Activated CD8-positive, alpha-beta memory T cell treated with anti-CD3 and anti-CD28 coated beads for 36 hours (primary cell): ENCODE measurements at regions not wholly inside any gene's neighbourhood (a gene's known extent, or its start where the extent isn't known, plus 50 kb on each side); places are given as distances from the start of the nearest gene placed in this dataset.
"Not testable (repeated sequence)": the region's sequence is repeated elsewhere in the genome, so short reads cannot be mapped to it uniquely, and the experiment has no call there.

Source experiments
- CTCF ChIA-PET: fragments of 350-600 bp; sonication (Branson Sonifier 250); formaldehyde crosslinking; loops from one replicate; lab custom pipeline; 2021; ENCODE audit warnings: antibody characterized with exemption; lab: Charles Lee
- POLR2A ChIA-PET: fragments of 350-600 bp; sonication (Branson Sonifier 250); formaldehyde crosslinking; loops from one replicate; lab custom pipeline; 2021; ENCODE audit warnings: antibody characterized with exemption; lab: Charles Lee

DNA sequence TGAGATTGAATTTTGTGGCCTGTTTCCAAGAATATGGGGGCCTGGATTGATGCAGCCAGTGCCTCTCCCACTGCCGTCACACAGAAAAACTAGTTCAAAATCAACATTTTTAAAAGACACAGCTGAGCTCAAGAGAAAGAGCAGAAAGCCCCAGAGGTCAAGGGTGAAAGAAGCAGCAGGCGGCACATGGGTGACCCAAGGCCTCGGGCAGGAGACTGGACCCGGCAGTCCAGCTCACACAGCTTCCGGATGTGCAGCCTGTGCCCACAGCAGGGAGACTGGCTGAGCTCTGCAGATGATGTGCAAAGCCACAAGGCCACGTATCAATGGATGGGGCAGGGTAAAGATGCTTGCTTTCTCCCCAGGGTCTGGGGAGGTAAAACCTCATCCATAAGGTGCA is 50.4 kb upstream of the RNF32 start:
- POLR2A ChIA-PET, result no interaction called here

DNA sequence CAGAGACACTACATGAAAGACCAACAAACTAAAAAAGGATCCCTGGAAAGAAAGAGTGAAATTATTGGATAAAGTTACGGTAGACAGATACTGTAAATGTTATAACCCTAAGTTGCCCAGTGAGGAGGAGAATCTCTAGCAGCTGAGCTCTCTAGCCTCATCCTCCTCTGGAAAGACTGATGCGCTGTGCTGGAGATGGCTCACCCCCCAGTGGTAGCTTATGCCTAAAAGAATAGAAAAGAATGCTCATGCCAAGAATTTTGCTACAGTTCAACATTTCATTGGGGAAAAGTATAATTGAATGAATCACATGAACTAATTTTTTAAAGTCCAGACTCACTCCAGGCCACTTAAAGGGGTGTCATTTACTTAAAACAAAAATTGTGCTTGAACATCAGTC is 50.8 kb upstream of the RNF32 start:
- ChIA-PET CTCF (no interaction called here), POLR2A (no interaction called here)

More for the DNA sequence above, 50.4 kb upstream of the RNF32 start:
- CTCF ChIA-PET, result no interaction called here

DNA sequence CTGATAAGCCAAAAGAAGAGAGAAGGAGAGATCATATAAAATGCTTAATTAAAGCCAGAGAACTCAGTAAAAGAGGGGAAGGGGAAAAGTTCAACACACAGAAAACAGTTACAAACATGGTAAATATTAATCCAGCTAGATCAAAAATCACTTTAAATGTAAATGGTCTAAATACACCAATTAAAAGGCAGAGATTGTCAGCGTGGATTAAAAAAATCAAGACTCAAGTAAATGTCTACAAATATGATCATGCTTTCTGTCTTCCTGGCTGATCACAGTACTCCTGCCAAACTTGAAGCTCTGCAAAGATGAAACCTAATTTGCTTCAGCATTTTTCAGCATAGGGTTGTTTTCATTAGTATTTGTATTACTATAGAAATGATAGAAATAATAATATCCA is 54.6 kb upstream of the RNF32 start:
- POLR2A ChIA-PET, result no interaction called here
- CTCF ChIA-PET, result no interaction called here

DNA sequence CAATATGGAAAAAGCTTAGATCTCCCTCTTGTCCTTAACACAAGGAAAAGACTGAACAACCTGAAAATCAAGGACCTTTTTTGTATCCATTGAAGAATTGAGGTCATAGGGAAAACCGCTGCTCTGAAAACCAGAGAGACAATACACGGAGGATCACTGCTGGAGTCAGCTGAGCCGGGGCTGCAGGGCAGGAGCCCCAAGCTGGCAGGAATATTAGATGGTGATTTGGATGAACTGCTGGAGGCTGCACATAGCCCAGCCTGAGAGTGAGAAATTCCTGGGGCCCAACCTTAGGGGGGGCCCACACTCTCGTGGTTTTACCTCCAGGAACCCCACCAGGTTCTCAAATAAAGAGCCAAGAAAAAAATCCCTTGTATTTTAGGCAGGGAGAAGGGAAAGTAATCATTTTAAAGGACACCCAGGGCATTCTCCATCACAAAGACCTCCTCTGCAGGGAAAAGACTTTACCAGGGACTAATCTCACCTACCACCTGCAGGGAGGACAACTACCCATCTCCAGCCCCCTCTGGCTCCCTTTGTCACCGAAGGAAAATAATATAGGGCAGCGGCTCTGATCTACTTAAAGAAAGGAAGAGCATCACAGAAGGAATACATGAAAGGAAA is 55.4 kb upstream of the RNF32 start:
- CTCF ChIA-PET, result no interaction called here
- POLR2A ChIA-PET, result no interaction called here

DNA sequence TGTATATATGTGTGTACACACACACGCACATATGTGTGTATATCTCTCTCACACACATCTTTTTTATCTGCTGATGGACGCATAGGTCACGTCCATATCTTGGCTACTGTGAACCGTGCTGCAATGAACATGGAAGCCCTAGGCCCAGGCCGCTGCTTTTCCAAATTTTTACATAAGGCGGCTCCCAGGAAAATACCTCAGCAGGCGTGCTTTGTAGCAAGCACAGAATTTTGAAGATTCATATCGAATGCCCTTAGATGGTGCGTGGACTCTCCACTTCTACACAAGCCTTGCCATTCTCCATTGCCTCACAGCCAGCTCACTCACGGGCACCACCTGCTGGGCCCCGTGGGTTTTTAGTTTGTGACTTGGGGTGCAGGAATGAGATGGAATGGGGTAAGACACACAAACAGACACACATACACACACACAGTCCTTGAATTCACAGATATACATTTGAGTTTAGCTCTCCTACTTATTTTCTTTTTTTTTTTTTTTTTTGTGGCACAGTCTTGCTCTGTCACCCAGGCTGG is 57.9 kb upstream of the RNF32 start:
- ChIA-PET POLR2A (no interaction called here), CTCF (no interaction called here)

GRCh38 chr7:156580036-156580435 is 60.5 kb upstream of the RNF32 start:
- CTCF ChIA-PET, result no interaction called here
- POLR2A ChIA-PET, result no interaction called here

GRCh38 chr7:156579566-156579965 is 61.0 kb upstream of the RNF32 start:
- CTCF ChIA-PET, result no interaction called here
- POLR2A ChIA-PET, result no interaction called here

DNA sequence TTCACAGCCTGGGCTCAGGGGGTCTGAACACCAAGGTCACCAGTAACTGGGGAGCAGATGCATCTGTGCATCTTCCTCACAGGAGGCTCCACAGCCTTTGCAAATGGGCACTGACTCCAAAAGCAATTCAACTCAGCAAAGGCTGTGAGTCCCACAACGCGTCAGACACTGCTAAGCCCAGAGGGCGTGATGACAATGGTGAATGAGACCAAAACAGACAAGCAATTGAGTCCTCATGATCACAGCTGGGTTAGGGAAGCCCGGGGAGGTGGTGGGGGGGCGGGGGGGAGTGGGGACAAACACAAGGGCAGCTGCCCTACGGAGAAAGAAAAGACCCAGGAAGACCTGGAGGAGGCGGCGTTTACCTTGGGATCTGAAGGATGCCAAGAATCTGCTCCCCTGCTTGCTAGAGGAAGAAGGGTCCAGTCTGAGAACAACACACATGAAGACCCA is 61.6 kb upstream of the RNF32 start:
- POLR2A ChIA-PET, result no interaction called here
- CTCF ChIA-PET, result no interaction called here

DNA sequence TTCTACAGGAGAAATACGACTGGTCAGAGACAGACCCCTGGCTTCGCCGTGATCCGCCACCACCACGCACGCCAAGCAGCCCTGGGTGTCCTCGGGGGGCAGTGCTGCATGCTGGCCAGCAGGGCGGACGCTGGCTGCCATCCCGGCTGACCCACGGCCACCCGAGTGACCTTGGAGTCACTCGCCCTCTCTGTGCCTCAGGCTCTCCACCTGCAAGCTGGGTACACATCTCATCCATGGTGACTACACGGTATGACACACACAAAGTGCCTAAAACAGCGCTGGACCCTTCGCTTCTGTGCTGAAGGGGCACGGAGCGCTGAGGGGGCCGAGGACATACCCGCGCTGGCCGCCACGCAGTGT is 62.0 kb upstream of the RNF32 start:
- ChIA-PET CTCF (no interaction called here), POLR2A (no interaction called here)

DNA sequence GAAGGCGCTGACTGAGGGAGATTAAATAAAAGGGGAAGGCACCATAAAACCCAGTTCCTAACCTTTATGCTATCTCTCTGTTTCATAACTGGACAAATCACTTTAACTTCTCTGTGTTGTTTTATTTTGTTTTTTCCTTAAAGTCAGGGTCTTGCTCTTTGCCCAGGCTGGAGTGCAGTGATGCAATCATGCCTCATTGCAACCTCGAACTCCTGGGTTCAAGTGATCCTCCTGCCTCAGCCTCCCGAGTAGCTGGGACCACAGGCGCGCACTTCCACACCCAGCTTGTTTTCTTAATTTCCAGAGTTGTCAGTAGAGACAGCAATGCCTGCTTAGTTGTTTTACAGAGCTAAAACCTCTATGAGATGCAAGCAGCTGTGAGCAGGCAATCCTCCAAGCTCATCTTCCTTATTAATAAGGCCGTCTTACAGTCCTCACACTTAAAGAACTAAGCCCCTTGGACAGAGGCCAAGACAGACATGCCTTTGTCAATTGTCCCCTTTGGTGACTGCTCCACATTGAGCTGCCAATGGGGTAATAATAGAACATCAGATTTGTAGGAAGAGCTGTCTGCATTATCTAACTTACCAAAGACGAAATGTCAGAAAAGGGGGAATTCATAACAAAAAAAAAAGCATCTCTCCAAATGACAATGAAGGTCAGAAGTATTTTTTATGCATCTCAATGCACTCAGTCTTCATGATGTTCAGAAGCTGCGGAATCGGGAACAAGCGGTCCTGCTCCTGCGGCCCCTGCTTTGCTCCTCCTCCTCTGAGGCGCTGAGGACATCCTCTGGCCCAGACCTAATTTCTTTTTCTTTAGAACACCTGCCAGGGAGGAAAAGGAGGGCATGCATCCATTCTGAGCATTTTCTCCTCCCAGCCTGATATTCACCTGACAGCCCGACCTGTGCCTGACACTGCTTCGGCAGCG is 62.7 kb upstream of the RNF32 start:
- ChIA-PET CTCF (no interaction called here), POLR2A (no interaction called here)

DNA sequence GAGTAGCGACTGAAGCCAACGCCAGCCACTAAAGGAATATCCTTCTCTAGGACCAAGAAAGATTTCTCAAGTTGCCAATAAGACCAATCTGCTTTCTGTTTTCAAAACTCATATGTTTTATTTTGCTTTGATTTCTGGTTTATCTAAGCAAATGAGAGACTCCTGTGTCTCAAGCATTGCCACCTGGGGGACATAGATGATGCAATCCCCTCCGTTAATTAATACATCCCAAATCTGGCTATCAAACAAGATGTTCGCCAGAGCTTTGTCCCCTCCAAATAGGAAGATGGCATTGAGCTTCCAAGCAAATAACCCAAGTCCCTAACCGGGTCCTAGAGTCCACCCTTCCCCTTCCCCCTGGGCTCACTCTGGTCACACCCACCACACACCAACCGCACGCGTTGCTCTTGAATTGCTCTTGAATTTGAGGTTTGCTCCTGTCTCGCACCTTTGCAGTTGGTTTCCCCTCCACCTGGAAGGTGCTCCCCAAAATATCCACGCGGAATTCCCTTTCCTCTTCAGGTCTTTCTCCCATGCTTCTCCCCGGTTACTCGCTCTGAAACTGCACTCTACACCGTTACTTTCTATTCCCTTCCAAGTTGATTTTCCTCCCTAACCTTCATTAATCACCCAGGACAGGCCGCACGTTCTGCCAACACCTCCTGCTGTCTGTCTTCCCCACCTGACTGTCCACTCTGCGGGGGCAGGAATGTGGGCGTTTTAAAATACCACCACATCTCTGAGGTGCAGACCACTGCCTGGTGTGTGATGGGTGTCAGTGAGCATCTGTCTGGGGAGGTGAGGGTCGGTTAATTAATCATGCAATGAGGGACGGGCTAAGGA is 64.1 kb upstream of the RNF32 start:
- POLR2A ChIA-PET, result no interaction called here

DNA sequence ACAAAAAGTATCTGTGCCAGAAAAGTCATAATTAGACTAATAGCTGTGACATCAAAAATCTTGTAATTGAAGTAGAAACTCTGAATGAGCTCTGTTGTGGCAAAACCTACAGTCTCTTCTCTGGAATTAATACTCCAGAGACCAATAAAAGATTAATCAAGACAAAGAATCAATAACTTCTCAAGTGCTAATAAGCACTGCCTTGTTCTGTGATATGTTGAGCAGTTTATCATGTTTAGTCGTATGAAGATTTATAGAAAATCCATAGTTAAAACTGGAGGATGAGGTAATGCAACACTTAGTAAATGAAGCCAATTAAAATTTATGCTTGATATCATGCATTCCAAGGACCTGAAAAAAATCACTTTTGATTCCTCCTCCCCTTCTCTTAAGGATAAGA is 72.3 kb upstream of the RNF32 start:
- POLR2A ChIA-PET, result interaction anchor here (1.1 kb wide), 1 partner anchor 78 kb away, joined by 4 read pairs; no protein-coding TSS in a partner anchor
- CTCF ChIA-PET, result no interaction called here

More for the DNA sequence above, 64.1 kb upstream of the RNF32 start:
- CTCF ChIA-PET, result no interaction called here

GRCh38 chr7:156566812-156567549 is 73.6 kb upstream of the RNF32 start:
- ChIA-PET POLR2A (no interaction called here), CTCF (interaction anchor here (0.6 kb wide), 1 partner anchor 382 kb away, joined by 3 read pairs; no protein-coding TSS in a partner anchor)

- CTCF ChIA-PET, POLR2A ChIA-PET: not testable (repeated sequence)
Observed at GRCh38 chr7:156565002-156565401, 75.6 kb upstream of the RNF32 start.

DNA sequence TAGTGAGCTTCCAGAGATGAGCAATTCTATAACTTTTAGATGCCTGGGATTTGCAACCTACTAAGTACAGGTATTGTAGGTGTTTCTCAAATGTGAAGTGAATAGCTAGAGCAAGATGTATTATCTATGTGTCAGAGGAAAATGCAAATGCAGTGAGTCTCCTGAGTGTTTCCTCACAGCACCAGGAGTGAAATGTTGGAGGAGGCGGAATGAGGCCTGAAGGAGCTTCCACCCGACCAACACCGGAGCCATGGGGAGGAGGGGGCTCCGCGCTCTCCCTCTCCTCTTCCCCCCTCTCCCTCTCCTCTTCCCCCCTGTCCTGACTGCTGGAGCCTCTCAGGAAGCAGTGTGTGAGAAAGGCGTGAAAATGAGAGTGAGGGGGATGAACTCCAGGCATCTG is 79.9 kb upstream of the RNF32 start:
- CTCF ChIA-PET, result no interaction called here
- POLR2A ChIA-PET, result no interaction called here

DNA sequence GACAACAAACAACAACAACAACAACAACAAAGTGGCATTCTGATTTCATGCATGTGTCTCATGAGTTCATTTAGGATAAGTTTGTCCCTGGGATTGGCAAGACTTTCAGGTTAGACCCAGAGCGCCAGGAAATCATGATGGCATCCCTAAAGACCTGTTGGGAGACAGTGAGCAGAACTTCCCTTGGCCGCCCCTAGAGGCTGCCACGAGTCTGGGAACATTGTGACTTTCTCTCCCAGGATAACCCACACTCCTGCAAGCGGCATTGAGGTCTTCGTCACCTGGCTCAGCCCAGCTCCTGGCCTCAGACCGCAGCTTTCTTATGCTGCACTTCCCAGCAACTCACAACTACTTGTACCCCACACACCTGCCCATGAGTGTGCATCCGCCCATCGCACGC is 80.5 kb upstream of the RNF32 start:
- POLR2A ChIA-PET, result no interaction called here
- CTCF ChIA-PET, result no interaction called here

DNA sequence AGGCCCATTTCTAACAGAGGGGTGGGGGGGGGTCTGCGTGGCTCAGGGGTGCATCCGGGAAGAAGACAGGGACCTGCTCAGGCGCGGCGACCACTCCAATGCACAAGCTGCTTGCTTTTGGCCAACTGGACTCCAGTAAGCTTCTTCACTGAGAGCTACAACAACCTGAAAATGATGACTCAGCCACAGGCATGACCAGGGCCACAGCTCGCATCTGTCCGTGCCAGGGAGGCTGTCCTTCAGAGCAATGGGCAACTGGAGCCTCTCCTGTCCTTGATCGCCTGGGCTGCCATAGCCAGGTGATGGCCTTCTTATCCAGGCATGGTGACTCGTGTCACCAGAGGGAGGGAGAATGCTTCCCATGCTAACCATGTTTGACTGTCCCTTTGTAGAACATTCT is 81.6 kb upstream of the RNF32 start:
- CTCF ChIA-PET, result no interaction called here
- POLR2A ChIA-PET, result no interaction called here

DNA sequence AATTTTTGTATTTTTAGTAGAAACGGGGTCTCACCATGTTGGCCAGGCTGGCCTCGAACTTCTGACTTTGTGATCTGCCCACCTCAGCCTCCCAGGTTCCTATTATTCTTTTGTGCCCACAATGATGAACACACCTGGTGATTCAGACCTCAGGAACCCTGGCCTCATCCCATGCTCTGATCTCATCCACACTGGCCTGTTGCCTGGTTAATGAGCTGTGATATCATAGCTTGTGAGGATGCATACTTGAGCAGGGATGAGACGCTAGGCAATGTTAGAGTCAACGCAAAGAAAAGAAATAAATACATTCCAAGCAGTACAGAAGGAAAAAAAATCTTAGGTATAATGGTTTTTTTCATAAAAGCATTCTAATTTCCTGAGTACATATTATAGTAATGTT is 82.4 kb upstream of the RNF32 start:
- POLR2A ChIA-PET, result no interaction called here
- CTCF ChIA-PET, result no interaction called here

DNA sequence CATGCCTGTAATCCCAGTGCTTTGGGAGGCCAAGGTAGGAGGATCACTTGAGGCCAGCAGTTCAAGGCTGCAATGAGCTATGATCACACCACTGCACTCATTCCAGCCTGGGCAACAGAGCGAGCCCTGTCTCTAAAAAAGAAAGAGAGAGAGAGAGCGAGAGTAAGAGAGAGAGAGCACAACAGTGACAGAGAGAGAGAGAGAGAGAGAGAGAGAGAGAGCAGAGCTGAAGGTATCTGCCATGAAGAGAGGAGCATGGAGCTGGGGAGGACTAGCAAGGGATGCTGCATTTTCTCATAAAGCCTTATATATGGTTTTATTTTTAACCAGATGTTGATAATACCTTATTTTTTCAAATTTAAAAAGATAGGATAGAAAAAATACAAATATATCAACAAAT is 84.5 kb upstream of the RNF32 start:
- ChIA-PET CTCF (no interaction called here), POLR2A (no interaction called here)
